ENCODE measurements at regions not wholly inside any gene's neighbourhood (a gene's known extent, or its start where the extent isn't known, plus 50 kb on each side); places are given as distances from the start of the nearest gene placed in this dataset.

DNA sequence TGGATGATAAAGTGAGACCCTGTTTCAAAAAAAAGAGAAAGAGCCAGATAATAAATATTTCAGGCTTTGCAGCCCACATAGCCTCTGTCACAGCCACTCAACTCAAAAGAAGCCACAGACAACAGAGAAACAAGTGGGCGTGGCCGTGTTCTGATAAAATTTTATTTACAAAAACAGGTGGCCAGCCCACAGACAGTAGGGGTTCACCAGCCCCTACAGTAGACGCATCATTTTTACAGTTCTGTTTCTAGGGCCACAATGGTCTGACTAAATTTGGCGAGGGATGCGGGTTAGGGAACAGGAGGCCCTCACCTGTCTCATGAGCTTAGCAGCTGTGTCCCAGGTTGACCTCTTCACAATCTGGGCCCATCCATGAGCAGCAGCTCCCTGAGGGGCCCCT, 59.5 kb downstream of the ARHGEF18 start:
- TF ChIP-seq, protein P1, sequence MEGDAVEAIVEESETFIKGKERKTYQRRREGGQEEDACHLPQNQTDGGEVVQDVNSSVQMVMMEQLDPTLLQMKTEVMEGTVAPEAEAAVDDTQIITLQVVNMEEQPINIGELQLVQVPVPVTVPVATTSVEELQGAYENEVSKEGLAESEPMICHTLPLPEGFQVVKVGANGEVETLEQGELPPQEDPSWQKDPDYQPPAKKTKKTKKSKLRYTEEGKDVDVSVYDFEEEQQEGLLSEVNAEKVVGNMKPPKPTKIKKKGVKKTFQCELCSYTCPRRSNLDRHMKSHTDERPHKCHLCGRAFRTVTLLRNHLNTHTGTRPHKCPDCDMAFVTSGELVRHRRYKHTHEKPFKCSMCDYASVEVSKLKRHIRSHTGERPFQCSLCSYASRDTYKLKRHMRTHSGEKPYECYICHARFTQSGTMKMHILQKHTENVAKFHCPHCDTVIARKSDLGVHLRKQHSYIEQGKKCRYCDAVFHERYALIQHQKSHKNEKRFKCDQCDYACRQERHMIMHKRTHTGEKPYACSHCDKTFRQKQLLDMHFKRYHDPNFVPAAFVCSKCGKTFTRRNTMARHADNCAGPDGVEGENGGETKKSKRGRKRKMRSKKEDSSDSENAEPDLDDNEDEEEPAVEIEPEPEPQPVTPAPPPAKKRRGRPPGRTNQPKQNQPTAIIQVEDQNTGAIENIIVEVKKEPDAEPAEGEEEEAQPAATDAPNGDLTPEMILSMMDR (IDR thresholded peaks at IDR 0.05) = no peak
- no peak for TF ChIP-seq POLR2A (IDR thresholded peaks at IDR 0.05)

Measured in esophagus squamous epithelium (tissue), 4 donors.